ENCODE measurements at regions not wholly inside any gene's neighbourhood (a gene's known extent, or its start where the extent isn't known, plus 50 kb on each side); places are given as distances from the start of the nearest gene placed in this dataset.

- no peak for DNase-seq (ENCODE audit: low read depth)
These were observed 244.7 kb upstream of the RHOBTB1 start for GRCh38 chr10:61188691-61189090.

- no peak for DNase-seq (ENCODE audit: low read depth)
These were observed 244.1 kb upstream of the RHOBTB1 start for GRCh38 chr10:61188101-61188500.

- DNase-seq (ENCODE audit: low read depth), result no peak
These were observed 243.6 kb upstream of the RHOBTB1 start for GRCh38 chr10:61187601-61188000.

DNA sequence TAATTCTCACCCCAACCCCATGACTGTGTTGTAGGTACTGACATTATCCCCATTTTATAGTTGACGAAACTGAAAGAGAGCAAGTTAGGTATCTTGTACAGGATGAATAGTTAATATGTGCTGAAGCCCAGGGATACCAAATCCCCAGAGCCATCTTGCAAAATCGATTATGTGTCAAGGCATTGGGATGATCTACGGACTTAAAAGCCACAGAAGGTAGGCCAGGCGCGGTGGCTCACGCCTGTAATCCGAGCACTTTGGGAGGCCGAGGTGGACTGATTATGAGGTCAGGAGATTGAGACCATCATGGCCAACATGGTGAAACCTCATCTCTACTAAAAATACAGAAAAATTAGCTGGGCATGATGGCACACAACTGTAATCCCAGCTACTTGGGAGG, 242.4 kb upstream of the RHOBTB1 start:
- DNase-seq (ENCODE audit: low read depth), result no peak

GRCh38 chr10:61184429-61184828, 240.4 kb upstream of the RHOBTB1 start:
- DNase-seq (ENCODE audit: low read depth), result no peak

- DNase-seq (ENCODE audit: low read depth), result no peak
These were observed 240.0 kb upstream of the RHOBTB1 start for GRCh38 chr10:61183967-61184366.

- no peak for DNase-seq (ENCODE audit: low read depth)
These were observed 237.8 kb upstream of the RHOBTB1 start for GRCh38 chr10:61181832-61182231.

DNA sequence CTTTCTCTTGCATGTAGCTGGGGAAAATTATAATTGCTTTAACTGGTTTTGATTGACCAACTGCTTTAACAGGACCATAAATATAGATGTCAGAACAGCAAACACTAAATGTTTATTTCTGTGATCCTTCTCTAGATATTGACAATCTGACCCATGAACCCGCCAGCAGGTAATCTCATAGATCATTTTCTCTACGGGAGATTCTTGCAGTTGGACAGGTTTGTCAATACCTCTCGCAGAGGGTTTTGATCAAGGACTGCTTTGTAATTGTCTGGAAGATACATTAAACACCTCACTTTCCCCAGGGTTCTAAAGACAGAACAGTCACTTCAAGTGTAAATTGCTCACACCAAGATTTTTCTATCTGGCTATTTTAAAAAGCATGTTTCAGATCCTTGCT, 235.8 kb upstream of the RHOBTB1 start:
- DNase-seq (ENCODE audit: low read depth), result no peak

- DNase-seq (ENCODE audit: low read depth), result no peak
These were observed 232.4 kb upstream of the RHOBTB1 start for GRCh38 chr10:61176424-61176823.

- peak; percentile 39 for DNase-seq (ENCODE audit: low read depth)
These were observed 231.3 kb upstream of the RHOBTB1 start for GRCh38 chr10:61175316-61175715.

GRCh38 chr10:61173450-61173849, 229.5 kb upstream of the RHOBTB1 start:
- DNase-seq (ENCODE audit: low read depth), result no peak

DNA sequence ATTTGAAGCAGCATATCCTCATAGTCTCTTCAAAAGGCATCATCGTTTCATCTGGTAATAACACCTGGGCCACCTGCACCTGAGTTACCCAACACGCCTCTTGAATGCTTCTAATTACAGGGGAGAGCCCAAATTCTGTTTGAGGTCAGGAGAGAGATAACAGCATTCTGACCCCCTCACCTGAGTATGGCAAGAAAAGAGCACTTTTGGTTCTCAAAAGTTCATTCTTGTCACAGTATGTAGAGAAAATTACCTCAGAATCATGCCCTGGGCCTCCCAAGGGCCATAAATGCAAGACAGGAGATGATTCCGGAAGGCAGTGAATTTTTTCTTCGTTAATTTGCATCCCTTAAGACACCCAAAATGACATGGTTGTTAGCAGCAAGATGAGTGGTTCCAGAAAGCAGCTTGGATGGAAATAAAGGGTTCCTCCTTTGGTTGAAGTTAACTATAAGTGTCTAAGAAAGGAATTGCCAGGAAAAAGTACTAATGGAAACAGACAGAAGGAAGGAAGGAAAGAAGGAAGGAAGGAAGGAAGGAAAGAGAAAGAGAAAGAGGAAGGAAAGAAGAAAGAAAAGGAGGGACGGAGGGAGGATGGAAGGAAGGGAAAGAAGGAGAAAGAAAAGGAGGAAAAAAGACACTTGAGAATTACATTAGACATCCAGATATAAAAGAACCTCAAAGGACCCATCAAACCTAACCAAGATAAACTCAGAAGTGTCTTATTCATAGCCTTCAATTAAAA, 228.4 kb upstream of the RHOBTB1 start:
- no peak for DNase-seq (ENCODE audit: low read depth)

DNA sequence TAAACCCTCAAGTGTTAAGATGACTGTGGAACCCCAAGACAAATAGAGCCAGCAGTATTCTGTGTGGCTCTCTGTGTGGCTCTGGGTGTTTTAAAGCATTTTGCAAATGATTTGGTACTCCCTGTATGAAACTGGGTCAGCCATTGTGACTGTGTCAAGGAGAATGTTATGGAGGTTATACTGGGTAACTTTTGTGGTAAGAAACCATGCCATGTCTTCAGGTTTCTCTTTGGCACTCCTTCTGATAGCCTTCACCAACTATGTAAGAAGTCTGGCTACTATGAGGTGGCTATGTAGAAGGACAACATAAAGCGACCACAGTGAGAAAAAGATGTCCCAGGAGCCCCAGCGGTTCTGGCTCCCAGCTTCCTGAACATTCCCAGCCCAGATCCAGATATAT, 226.6 kb upstream of the RHOBTB1 start:
- DNase-seq (ENCODE audit: low read depth), result no peak

- DNase-seq (ENCODE audit: low read depth), result no peak
These were observed 225.3 kb upstream of the RHOBTB1 start for GRCh38 chr10:61169294-61169693.

DNA sequence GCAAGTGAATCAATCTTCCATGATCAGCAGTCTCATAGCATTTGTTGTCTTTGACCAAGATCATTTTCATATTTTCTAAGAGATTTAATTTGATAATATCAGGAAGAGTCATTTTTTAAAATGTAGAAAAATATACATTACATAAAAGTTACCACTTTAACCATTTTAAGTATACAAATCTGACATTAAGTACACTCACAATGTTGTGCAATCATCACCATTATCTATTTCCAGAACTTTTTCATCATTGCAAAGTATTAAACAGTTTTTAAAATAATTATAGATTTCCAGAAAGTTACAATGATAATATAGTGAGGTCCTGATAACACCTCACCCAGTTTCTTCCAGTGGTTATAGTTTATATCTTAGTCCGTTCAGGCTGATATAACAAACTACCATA, 222.5 kb upstream of the RHOBTB1 start:
- no peak for DNase-seq (ENCODE audit: low read depth)

DNA sequence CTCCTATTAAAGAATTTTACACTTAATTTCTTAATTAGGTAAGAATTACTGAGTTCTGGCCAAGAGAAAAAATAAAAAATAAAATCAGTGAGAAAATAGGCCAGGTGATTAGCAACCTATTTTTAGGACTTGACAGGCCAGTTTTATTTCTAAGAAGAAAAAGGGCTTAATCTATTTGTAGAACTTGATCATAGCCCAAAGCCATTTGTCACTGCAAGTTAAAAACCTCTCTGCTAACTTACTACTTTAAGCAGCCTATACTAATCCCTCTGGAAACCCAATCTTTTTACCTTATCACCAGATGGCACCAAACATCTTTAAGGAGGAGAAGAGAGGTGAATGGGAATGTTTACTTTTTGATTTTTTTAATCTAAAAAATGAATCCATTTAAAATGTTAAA, 222.1 kb upstream of the RHOBTB1 start:
- DNase-seq (ENCODE audit: low read depth), result no peak

- DNase-seq (ENCODE audit: low read depth), result no peak
These were observed 220.6 kb upstream of the RHOBTB1 start for GRCh38 chr10:61164458-61165160.

GRCh38 chr10:61163403-61163802, 219.4 kb upstream of the RHOBTB1 start:
- DNase-seq (ENCODE audit: low read depth), result no peak

DNA sequence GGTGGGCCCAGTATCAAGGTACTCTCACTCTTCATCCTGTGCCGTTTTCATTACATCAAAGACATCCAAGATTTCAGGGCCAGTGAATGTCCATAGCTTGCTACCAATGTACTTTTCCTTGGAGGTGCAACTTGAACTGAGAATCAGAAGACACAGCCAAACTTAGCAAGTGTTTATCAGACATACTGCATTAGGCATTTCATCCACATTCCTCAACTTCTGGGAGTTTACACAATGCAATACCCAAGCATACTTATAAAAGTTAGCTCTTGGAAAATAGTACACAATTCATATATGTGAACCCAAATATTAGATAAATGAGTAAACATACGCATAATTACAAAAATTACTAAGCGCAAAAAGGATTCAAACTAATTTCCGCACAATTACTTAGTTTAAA, 216.3 kb upstream of the RHOBTB1 start:
- DNase-seq (ENCODE audit: low read depth), result no peak

- DNase-seq (ENCODE audit: low read depth), result no peak
These were observed 215.3 kb upstream of the RHOBTB1 start for GRCh38 chr10:61159253-61159652.

- DNase-seq (ENCODE audit: low read depth), result no peak
These were observed 213.2 kb upstream of the RHOBTB1 start for GRCh38 chr10:61157182-61157581.

DNA sequence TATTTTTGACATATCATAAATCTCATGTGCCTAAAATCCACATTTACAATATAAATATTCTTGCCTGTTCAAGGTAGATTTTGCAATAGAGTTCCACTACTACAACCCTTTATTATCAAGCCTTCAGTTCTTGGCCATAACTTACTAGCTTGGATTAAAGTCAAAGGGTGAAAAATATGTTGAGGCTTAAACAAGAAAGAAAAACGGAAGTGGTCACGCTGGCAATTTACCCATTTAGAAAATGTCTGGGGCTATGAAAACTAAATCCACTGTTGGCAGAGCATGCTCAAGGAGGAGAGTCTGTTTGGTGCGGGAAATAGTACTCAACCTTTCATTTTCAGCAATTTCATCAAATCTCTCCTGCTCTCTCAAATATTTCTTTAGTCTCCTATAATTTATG, 209.8 kb upstream of the RHOBTB1 start:
- no peak for DNase-seq (ENCODE audit: low read depth)

DNA sequence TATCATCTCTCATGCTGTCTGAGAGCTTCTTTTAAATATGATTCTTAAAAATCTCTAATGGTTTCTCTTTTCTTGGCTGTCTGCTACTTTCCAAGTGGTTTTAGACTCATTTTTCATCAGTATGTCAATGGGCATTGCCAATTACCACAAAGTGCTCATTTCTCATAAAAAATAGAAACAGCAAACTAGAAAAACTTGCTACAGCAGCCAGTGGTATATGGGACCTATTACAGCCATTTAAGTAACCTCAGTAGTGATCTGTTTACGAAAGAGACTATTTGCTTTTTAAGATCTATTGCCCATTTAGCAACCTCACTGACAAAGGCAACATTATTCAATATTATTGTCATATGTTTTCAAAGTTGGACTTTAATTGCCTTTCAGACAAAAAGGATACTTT, 207.1 kb upstream of the RHOBTB1 start:
- no peak for DNase-seq (ENCODE audit: low read depth)

DNA sequence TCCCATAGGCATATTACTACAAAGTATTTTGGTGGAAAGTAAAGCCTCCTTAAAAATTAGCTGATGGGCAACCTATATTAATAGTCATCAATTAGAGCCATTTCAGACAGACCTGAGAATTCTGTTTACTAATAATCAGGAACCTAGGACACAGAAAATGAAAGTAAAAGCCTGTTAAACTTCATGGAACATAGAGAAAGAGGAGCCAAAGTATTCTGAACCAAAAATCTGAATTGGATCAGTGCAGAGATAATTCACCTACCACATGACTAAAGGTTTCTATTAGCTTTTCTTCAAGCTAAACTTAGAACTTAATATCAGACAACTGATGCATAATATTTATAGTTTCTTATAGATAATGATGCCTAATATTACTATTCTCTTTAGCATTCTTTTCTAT, 204.5 kb upstream of the RHOBTB1 start:
- no peak for DNase-seq (ENCODE audit: low read depth)

All from GM04503 (cell line).